Stimulated activated CD4-positive, alpha-beta T cell treated with anti-CD3 and anti-CD28 coated beads, Interleukin-15, amount 100 ng/mL, for 24 hours (primary cell): ENCODE measurements at regions not wholly inside any gene's neighbourhood (a gene's known extent, or its start where the extent isn't known, plus 50 kb on each side); places are given as distances from the start of the nearest gene placed in this dataset.
"Not testable (repeated sequence)": the region's sequence is repeated elsewhere in the genome, so short reads cannot be mapped to it uniquely, and the experiment has no call there.

Source experiments
- DNase-seq: peaks from one replicate; pipeline ENCODE4 v3.0.0-alpha.2; 2020

DNA sequence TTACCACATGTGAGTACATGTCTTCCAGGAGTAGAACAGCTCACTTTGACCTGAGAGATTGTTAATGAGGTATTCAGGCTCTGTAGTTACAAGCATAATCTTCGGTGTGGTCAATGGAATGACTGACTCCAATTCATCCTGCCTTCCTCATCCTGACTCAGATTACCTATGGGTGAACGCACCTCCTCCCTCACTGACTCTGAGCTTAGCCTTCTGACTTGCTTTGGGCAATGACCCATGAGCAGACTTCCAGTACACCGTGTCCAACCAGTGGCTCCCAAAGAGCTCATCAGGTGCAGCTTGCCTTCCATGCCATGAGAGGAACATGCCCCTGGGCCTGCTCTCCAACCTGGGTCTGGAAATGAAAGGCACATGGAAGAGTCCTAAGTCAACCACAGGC lies 361.0 kb upstream of the FRG1 start:
- not testable (repeated sequence) for DNase-seq

DNA sequence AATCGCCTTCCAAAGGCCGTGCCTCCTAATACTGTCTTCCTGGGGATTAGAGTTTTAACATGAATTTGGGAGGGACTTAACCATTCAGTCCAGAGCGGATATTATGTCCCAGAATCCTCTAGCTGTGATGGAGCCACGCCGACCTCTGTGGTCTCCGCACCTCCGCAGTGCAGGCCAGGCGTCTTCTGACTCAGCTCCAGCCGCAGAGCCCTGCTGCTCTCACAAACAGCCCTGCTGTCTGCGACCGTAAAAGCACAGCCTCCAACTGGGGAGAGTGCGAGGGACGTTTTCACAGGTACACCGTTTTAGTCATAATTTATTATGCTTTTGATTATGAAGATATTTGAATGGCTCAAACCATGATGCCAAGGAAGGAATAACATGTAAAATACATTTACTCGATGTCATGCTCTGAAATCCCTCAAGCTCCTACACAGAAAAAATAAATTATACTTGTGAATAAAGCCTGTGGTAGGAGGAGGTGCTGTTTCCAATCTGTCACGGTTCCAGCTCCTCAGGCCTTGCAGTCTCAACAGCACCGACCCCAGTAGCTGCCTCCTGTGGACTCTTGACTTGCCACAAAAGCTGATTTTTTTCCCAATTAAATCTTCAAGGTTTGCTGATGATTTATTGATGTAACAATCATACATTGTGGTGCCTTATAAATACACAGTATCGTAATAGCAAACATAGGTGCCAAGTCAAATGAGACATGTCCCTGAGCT lies 353.6 kb upstream of the FRG1 start:
- DNase-seq, result not testable (repeated sequence)

DNA sequence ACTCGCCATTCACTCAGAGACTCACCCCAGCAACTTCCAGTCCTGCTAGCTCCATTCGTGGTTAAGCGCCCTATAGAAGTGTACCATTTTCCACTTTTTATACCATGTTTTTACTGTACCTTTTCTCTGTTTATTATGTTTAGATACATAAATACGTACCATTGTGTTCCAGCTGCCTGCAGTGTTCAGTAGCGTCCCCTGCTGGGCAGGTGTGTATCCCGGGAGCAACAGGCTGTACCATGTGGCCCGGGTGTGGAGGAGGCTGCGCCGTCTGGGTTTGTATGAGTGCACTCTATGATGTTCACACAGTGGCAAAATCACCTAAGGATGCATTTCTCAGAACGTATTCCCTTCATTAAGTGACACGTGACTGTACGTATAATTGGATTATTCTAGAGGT lies 351.5 kb upstream of the FRG1 start:
- DNase-seq, result not testable (repeated sequence)

DNA sequence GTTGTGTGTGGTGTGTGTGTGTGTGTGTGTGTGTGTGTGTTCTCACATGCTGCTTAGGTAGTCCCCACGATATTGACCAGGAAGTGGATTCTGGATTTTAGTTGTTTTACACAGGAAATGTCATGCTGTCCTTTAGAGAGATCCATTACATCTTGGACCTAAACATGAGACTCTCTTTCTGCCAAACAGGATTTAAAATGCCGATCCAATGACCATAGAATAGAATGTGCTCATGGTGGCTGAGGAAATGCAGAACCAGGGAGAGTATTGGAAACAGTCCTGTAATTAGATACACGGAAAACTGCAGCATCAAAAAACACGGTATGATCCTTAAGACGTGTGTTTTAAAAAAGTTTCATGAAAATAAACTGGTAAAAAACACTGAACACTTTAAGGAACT lies 347.8 kb upstream of the FRG1 start:
- DNase-seq, result no peak

DNA sequence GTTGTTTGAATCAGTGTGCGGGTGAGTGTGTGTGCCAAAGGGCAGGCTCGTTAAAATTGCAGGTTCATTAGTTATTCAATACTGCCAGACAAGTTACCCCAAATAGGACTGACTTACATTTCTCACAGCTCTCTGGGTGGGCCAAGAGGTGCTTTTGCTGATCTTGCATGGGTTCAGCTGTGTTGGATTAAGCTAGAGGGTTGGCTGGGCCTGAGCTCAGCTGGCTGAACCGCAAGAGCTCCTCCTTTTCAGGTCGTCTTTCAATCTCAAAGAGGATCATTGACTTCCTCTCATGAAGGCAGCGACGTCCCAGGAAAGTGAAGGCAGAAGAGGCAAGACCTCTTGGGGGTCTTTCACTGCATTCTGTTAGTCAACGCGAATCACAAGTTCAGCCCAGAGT lies 343.3 kb upstream of the FRG1 start:
- DNase-seq, result no peak

DNA sequence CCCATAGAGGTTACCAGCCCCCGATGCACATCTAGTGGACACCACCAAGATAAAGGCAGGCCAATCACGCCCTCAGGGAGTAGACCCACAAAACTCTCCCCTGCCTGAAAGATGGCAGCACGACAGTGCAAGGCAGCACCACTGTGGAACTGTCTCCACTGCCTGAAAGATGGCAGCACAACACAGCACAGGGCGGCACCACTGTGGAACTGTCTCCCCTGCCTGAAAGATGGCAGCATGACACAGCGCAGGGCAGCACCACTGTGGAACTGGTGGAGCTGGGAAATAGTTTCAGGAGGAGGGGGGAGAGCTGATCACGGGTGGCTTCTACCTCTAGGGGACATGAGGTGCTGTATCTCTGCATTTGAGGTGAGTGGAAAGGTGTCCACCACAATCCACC lies 340.4 kb upstream of the FRG1 start:
- no peak for DNase-seq

DNA sequence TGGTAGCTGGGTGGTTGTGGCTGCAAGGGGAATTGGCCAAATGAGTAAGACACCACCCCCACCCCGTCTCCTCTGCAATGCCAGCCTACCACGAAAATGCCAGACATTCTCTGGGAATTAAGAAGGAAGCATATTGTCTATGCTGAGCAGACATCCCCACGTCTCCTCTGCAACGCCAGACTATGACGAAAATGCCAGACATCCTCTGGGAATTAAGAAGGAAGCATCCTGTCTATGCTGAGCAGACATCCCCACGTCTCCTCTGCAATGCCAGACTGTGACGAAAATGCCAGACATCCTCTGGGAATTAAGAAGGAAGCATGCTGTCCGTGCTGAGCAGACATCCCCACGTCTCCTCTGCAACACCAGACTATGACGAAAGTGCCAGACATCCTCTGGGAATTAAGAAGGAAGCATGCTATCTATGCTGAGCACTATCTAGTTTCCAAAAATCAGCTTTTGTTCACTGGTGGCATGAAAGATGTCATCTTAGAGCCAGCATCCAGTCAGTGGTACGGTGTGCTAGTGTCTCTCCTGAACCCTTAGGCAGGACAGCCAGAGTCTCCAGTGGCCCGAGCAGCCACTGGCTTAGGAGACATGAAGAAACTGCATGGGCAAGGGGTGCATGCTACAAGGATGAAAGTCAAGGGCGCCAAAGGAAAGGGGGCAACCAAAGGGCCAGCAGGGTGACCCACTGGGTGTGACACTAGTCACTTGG lies 339.8 kb upstream of the FRG1 start:
- DNase-seq, result no peak

DNA sequence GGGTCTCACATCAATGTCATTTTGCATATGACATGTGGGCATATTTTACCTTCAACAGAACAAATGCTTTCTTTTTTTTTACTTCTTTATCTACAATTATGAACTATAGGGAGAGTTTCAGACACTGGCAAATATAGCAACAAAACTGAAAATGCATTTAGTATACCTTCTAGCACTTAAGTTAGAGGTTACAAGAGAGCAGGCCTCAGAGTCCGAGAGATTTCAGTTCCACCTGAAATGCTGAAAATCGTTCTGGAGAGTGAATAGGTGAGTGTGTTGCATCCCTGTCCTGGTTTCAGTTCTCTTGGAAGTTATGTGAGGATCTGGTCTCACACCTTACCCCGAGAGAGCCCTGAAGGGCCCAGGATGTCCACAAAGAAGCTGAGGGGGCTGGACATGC lies 337.8 kb upstream of the FRG1 start:
- not testable (repeated sequence) for DNase-seq

DNA sequence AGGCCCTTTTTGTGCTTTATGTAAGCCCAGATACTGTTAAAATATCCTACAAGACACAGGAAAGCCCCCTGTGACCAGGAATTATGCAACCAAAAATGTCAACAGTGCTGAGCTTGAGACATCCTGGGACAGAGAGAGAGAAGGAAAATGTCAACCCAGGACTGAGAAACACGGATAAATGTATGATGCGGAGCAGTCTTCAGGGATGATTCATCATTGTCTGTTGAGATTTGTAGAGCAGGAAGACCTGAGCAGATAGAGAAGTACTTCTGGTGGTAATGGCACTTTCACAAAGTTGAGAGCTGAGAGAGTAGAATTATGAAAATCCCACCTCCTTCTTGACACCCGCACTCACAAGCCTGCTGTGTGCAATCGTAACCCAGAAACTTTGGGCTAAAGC lies 330.1 kb upstream of the FRG1 start:
- not testable (repeated sequence) for DNase-seq

DNA sequence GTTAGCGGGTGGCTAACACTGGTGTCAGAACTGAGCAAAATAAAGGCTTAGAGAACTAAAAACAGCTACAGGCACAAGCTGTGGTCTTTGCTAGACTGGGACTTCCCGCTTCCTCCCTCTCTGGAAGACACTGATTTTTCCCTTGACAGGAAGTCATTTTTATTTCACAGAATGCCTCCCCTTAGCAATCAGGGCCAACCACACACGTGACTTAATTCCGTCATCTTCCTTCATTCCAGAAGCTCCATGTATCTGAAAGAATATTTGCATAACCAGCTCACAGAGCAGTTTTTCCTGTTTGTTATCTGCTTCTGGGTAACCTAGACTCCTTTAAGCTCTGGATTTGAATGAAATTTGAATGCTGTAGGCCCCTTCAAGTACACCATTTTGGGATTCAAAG lies 327.5 kb upstream of the FRG1 start:
- no peak for DNase-seq

DNA sequence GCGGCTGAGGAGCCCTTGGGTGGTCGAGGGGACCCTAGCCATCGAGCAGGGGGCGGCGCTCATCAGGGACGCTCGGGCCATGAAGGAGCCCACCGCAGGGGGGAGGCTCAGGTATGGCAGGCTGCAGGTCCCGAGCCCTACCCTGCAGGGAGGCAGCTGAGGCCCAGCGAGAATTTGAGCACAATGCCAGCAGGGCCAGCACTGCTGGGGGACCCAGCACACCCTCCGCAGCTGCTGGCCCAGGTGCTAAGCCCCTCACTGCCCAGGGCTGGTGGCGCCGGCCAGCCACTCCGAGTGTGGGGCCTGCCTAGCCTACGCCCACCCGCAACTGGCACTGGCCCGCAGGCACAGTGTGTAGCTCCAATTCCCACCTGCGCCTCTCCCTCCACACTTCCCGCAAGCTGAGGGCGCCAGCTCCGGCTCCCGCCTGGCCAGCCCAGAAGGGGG lies 325.4 kb upstream of the FRG1 start:
- no peak for DNase-seq

DNA sequence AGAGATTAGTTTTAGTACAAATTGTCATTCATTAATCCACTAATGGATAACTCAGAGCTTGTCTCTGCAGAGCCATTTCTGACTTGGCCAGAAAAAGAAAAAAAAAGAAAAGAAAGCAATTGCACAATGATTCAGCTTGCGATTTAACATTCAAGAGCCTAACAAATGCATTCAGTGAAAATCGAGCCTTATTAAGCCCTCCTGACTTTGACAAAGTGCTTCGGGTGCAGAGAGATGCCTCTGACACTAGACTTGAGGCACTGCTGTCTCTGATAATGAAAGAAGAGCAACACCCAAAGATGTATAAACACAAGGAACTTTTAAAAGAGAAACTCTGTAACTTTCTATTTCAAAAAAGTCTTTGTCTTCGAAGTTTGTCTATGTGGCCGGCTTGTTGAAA lies 322.9 kb upstream of the FRG1 start:
- not testable (repeated sequence) for DNase-seq

DNA sequence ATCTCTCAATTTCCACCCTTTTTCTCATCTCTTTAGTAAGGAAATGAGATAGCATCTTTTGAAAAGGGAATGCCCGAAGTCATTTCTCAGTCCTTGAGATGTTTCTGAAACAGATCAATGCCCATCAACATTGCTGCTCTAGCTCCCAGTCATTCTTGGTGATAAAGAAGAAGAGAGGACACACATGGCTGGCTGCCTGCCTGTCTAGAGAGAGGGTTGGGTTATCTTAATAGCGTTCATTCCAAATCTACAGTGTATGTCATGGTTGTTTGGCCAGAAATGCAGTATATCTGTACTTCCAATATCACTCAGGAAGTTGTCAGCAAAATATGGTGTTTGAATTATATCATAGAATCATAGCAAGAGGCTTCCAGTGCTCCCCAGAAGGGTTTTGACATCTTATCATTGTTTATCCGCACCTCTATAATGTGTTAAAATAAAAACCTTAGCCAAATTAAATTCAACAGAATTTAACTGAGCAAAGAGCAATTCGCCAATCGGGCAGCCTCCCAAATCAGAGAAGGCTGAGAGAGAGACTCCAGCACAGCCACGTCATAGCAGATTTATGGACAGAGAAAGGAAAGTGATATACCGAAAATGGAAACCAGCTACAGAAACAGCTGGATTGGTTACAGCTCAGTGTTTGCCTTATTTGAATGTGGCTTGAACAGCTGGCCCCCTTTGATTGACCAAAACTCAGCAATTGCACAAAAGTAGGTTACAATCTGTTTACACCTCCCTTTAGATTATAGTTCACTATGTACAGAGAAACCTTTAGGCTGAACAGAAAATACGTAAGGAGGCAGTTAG lies 321.0 kb upstream of the FRG1 start:
- DNase-seq, result not testable (repeated sequence)

DNA sequence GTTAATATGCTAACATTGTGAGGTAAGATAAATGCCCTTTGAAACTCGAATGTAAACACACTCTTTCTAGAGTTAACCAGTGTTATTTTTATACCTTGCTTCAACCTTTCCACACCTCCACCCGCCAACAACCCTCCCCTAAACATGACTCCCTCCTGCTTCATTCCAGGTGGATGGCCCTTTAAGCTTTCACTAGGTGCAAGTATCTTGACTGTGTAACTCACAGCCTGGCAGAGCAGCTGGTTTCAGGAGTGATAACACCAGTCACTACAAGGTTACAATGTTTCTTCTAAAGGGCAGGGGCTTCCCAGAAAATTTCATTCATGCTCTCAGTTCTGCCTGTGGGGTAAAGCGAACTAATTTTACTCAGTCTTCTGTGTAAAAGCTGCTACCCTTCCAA lies 318.1 kb upstream of the FRG1 start:
- not testable (repeated sequence) for DNase-seq

DNA sequence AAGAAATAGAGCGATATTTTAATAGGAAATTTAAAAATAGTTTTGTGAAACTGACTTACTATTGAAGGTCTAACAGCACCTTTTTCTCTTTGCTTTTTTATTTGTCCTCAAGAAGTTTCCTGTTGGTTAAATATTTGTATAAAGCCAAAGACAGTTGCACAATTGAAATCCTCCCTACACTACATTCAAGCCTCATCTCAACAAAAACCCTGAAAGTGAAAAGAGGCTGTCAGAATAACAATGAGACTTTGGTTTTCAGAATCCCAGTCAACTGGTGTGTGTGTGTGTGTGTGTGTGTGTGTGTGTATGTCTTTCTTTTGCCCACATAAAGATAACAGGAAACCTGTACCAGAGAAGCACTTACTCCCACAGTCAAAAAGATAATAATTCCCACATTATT lies 313.6 kb upstream of the FRG1 start:
- DNase-seq, result not testable (repeated sequence)

DNA sequence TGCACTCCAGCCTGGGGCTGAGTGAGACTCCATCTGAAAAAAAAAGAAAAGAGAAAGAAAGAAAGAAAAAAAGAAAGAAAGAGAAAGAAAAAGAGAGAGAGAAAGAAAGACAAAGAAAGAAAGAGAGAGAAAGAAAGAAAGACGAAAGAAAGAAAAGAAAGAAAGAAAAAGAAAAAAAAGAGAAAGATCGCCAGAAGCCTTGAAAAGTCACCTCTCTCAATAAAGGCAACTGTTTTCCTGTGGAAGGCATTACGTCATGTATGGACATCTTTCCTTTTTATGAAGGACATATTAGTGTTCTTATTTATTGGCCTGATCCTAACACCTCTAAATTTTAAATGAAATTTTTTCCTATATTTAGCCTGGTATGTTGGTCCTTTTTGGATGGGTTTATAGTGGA lies 310.9 kb upstream of the FRG1 start:
- not testable (repeated sequence) for DNase-seq

DNA sequence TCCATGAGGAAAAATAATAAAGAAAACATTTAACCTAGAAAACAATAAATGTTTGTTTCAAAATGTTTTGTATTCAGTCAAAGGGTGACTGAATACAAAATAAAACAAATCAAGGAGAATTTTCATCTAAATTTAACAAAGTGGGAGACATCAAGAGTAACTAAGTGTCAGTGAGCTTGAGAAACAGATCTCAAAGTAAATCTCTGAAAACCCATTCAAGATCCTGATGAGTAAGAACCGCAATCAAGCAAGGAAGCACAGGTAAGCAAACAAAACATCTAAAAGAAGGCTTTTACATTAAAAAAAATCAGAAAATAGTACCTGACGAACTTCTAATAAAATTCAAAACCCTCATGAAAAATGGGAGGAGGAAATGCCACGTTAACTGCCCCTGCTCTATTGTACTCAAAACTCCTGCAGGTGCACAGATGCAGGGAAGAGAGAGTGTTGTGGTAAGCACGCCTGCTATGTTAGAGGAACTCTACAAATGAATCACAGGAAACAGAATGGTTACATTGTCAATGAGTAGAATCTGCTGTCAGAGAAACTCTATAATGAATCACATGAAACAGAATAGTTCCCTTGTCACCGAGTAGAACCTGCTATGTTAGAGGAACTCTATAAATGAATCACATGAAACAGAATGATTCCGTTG lies 309.6 kb upstream of the FRG1 start:
- not testable (repeated sequence) for DNase-seq

DNA sequence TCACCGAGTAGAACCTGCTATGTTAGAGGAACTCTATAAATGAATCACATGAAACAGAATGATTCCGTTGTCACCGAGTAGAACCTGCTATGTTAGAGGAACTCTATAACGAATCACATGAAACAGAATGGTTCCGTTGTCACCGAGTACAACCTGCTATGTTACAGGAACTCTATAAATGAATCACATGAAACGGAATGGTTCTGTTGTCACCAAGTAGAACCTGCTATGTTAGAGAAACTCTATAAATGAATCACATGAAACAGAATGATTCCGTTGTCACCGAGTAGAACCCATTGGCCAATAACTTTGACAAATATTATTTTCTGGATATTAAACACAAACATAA lies 309.1 kb upstream of the FRG1 start:
- DNase-seq, result not testable (repeated sequence)

DNA sequence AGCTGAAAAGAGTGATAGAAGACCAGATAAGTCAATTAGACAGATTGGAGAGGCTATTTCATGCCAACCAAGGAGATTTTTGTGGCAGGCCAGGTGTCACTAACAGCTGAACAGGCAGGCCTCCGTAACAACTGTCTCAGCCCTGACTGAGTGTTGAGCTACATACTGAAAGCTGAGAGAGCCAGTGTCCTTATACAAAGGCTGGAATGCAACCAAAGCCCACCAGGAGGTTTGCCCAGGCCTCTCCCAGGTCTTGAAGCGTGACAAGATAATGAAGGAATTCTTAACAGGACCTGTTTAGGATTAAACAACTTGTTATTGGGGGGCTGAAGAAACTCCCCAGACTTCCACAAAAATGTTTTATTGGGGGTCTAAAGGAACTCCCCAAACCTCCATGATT lies 290.2 kb upstream of the FRG1 start:
- DNase-seq, result not testable (repeated sequence)

DNA sequence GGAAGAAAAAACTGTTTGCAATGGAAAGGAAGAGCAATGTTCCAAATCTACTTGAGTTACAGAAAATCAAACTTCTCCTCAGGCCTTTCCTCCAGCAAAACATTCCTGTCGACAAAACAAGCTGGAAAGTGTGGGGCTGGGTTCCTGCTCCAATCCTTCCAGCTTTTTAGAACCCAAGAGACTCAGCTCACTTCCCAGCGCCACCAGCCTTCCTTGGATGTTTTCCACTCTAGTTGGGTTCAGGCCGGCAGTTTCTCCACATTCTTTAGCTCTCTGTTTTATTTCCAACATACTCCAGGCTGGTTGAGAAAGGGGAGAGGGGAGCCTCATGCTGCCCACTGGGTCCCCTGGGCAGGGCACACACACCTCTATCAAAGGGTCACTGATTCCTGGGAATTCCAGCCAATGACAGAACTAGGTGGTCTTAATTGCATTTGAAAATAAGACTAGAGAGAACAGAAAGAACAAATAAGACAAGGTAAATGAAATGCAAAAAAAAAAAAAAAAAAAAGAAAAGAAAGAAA lies 287.5 kb upstream of the FRG1 start:
- DNase-seq, result not testable (repeated sequence)

DNA sequence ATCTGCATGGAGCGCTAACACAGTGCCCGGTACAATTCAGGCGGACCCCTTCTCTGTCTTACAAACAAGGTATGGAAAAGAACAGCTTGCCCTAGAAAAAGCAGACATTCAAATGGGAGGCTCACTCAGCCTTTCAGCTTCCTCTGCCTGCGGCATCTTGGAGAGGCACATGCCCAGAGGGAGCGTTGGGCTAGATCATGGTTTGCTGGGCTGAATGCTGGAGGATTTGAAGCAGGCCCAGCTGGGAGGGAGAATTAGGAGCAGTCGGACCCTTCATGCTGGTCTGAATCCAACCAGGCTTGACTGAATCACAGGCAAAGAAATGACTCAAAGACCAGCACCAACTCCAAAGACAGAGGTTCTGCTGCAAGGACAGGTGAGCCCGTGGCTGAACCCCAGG lies 286.7 kb upstream of the FRG1 start:
- DNase-seq, result not testable (repeated sequence)

DNA sequence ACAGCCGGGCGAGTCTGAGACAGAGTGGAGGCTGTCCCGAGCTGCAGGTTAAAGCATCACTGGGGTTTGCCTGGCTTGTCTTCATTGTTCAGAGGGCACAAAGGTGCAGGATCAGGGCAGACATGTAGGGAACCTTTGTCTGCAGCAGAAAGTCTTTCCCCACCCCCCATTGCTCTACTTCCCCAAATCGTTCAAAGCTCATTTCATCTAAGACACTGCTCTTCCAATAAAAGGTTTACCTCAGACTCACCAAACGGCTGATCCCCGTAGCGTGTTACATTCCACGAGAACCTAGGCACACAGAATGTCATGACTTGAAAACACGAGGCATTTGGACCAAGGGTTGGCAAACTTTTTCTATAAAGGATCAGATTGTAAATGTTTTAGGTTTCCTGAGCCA lies 286.3 kb upstream of the FRG1 start:
- not testable (repeated sequence) for DNase-seq

DNA sequence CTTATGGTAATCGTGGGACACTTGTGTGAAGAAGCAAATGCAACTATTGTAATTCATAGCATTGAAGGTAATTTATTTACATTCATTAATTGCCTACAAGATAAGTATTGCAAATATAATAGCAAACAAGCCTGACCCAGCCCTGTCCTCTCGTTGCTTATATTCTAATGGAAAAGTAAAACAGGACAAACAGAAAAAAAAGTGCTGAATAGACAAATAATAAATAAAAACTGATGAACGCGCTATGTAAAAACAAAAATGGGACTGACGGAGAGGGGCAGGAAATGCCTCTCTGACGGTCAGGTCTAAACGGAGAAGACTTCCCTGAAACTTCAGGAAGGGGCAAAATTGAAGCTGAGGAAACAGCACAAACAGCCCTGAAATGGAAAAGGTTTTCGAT lies 284.9 kb upstream of the FRG1 start:
- not testable (repeated sequence) for DNase-seq
